SK-N-SH (cell line): ENCODE measurements at regions not wholly inside any gene's neighbourhood (a gene's known extent, or its start where the extent isn't known, plus 50 kb on each side); places are given as distances from the start of the nearest gene placed in this dataset.
A peak's percentile ranks its signal among the peaks of the same experiment; 100 is the strongest.

Source experiments
- CTCF ChIA-PET: fragments of 300-600, 350-600 bp; formaldehyde crosslinking; extraction: SDS; loops from one replicate; lab custom pipeline; 2021; lab: Yijun Ruan, JAX
- POLR2A ChIA-PET: fragments of 350-600 bp; sonication (Branson Sonifier 250); formaldehyde crosslinking; extraction: SDS; loops from one replicate; lab custom pipeline; 2020; ENCODE audit warnings: antibody characterized with exemption, inconsistent platforms; lab: Yijun Ruan, JAX
- DNase-seq: peaks from one replicate; pipeline ENCODE4 v3.0.0; 2012
- H2AFZ ChIP-seq: fragments of 200-600 bp; sonication (generic); 2 replicates; pipeline ENCODE4 v1.8.1; 2016; ENCODE audit warnings: antibody characterized with exemption, mild to moderate bottlenecking, low read depth
- H3F3A ChIP-seq: fragments of 200-600 bp; sonication (generic); replicated peaks from 2 replicates; pipeline ENCODE3; 2016; ENCODE audit warnings: antibody characterized with exemption, mild to moderate bottlenecking; ENCODE audit not compliant: insufficient read depth
- H3K27ac ChIP-seq, 2 experiments: fragments of 200-500 bp in 1 of 2; fragments of 200-600 bp in 1 of 2; sonication (Bioruptor generic) in 1 of 2; sonication (generic), shearing (Covaris generic) in 1 of 2; 2 replicates each; pipeline versions ENCODE4 v1.5.1 to v1.6.1; 2014 to 2016; ENCODE audit warnings: low read depth in 2 of 2, inconsistent platforms in 1 of 2, low read length in 1 of 2, mild to moderate bottlenecking in 1 of 2, mixed read lengths in 1 of 2
- H3K27me3 ChIP-seq: fragments of 200-600 bp; sonication (generic), shearing (Covaris generic); 2 replicates; pipeline ENCODE4 v1.6.1; 2016; ENCODE audit warnings: mixed run types; ENCODE audit not compliant: insufficient read depth
- H3K36me3 ChIP-seq, 2 experiments: fragments of 200-500 bp in 1 of 2; fragments of 200-600 bp in 1 of 2; sonication (Bioruptor generic) in 1 of 2; sonication (generic) in 1 of 2; replicated peaks in 1 of 2; 2 replicates each; pipeline versions ENCODE3 to v1.5.1; 2014 to 2016; ENCODE audit warnings: low read length in 1 of 2, mild to moderate bottlenecking in 1 of 2; ENCODE audit not compliant: insufficient read depth in 2 of 2, control insufficient read depth in 1 of 2
- H3K4me1 ChIP-seq, 2 experiments: fragments of 200-500 bp in 1 of 2; fragments of 200-600 bp in 1 of 2; sonication (Bioruptor generic) in 1 of 2; sonication (generic), shearing (Covaris generic) in 1 of 2; 2 replicates each; pipeline versions ENCODE4 v1.5.1 to v1.6.1; 2014 to 2016; ENCODE audit warnings: low read depth in 1 of 2, low read length in 1 of 2, mixed run types in 1 of 2; ENCODE audit not compliant: insufficient read depth in 2 of 2, control insufficient read depth in 1 of 2
- H3K4me2 ChIP-seq: fragments of 200-600 bp; sonication (generic), shearing (Covaris generic); 2 replicates; pipeline ENCODE4 v1.6.1; 2017; ENCODE audit warnings: mixed run types
- H3K4me3 ChIP-seq, 2 experiments: fragments of 200-500 bp in 1 of 2; fragments of 200-600 bp in 1 of 2; sonication (Bioruptor generic) in 1 of 2; sonication (generic), shearing (Covaris generic) in 1 of 2; 2 replicates each; pipeline versions ENCODE4 v1.5.1 to v1.8.1; 2014 to 2016; ENCODE audit warnings: low read depth in 2 of 2, inconsistent platforms in 1 of 2, low read length in 1 of 2, mild to moderate bottlenecking in 1 of 2, mixed read lengths in 1 of 2, moderate library complexity in 1 of 2
- H3K79me2 ChIP-seq: fragments of 200-600 bp; sonication (generic); 2 replicates; pipeline ENCODE4 v1.8.1; 2017; ENCODE audit warnings: mild to moderate bottlenecking; ENCODE audit not compliant: insufficient read depth
- H3K9ac ChIP-seq: fragments of 200-600 bp; sonication (generic); 2 replicates; pipeline ENCODE4 v1.6.1; 2017; ENCODE audit warnings: mixed run types
- H3K9me2 ChIP-seq: fragments of 200-600 bp; sonication (generic); 2 replicates; pipeline ENCODE4 v1.6.1; 2017; ENCODE audit warnings: mixed run types
- H3K9me3 ChIP-seq: fragments of 200-600 bp; sonication (generic); 2 replicates; pipeline ENCODE4 v1.6.1; 2017; ENCODE audit warnings: mixed run types, mild to moderate bottlenecking, moderate library complexity
- H4K20me1 ChIP-seq: fragments of 200-600 bp; sonication (generic); 2 replicates; pipeline ENCODE4 v1.6.1; 2017; ENCODE audit warnings: mild to moderate bottlenecking, mixed run types; ENCODE audit not compliant: insufficient read depth
- CHD2 ChIP-seq: fragments of 150-350 bp; IDR thresholded peaks from 2 replicates; pipeline ENCODE4 v1.6.1; 2018; ENCODE audit warnings: low read length; ENCODE audit not compliant: partially characterized antibody
- CTCF ChIP-seq: fragments of 200-600 bp; sonication (generic); IDR thresholded peaks from 2 replicates; pipeline ENCODE4 v1.6.1; 2017; ENCODE audit warnings: antibody characterized with exemption, mild to moderate bottlenecking, moderate library complexity
- EP300 ChIP-seq, 2 experiments: IDR thresholded peaks; 2 replicates each; pipeline versions ENCODE4 v1.4.0 to v1.6.1; 2012; ENCODE audit warnings: borderline replicate concordance in 1 of 2, low read depth in 1 of 2, low read length in 1 of 2
- GATA2 ChIP-seq: sonication (generic); formaldehyde crosslinking; IDR thresholded peaks from 2 replicates; pipeline ENCODE4 v1.5.0; 2020; ENCODE audit warnings: mild to moderate bottlenecking, missing genetic modification reagents
- MEF2A ChIP-seq: IDR thresholded peaks from 2 replicates; pipeline ENCODE4 v1.4.0; 2012; ENCODE audit warnings: low read depth, borderline replicate concordance
- NRF1 ChIP-seq: IDR thresholded peaks from 2 replicates; pipeline ENCODE4 v1.6.1; 2012; ENCODE audit warnings: low read depth, mild to moderate bottlenecking, low read length
- PBX3 ChIP-seq: IDR thresholded peaks from 2 replicates; pipeline ENCODE4; 2012
- RAD21 ChIP-seq: IDR thresholded peaks from 2 replicates; pipeline ENCODE4 v1.6.1; 2012; ENCODE audit warnings: mild to moderate bottlenecking, low read length
- RCOR1 ChIP-seq: fragments of 150-350 bp; IDR thresholded peaks from 2 replicates; pipeline ENCODE4 v1.6.1; 2017; ENCODE audit warnings: antibody characterized with exemption, low read length
- REST ChIP-seq: IDR thresholded peaks from 2 replicates; pipeline ENCODE4 v1.6.1; 2012; ENCODE audit warnings: mild to moderate bottlenecking, low read depth, low read length, moderate library complexity
- TAF1 ChIP-seq: IDR thresholded peaks from 2 replicates; pipeline ENCODE4 v1.6.1; 2012; ENCODE audit warnings: low read depth, mild to moderate bottlenecking, low read length, moderate library complexity, borderline replicate concordance
- USF1 ChIP-seq: IDR thresholded peaks from 2 replicates; pipeline ENCODE4 v1.4.0; 2012; ENCODE audit warnings: low read depth, borderline replicate concordance
- WGBS: methylation state at CpG from one replicate; pipeline ENCODE4 v1.1.6; 2017; ENCODE audit warnings: low lambda C conversion rate; 5-methylcytosine and 5-hydroxymethylcytosine counted together

- peak; percentile 1 for DNase-seq
- H3K4me2 ChIP-seq: no peak overlapping the region
- H2AFZ ChIP-seq: no peak overlapping the region
Observed at GRCh38 chr1:106721790-106722189, 334.7 kb upstream of the PRMT6 start.

GRCh38 chr1:106722466-106722865 lies 334.0 kb upstream of the PRMT6 start:
- 0% methylated on average over 1 of the region's 1 CpG for WGBS
- Histone ChIP-seq H3F3A (no peaks in the 10 kb centered on the region), H3K27ac (no peak overlapping the region), H3K36me3 (no peaks in the 10 kb centered on the region), H3K4me3 (no peak overlapping the region), H3K79me2 (no peaks in the 10 kb centered on the region), H3K9me3 (no peaks in the 10 kb centered on the region; the same call in 1 of the 2 replicates)
- DNase-seq: no peak
- no peak for TF ChIP-seq PBX3
- no peak for TF ChIP-seq REST
- TF ChIP-seq CTCF: no peak
- TF ChIP-seq TAF1: no peak
- no peak for TF ChIP-seq MEF2A
- no peak for TF ChIP-seq NRF1
- TF ChIP-seq USF1: no peak
- no peak for TF ChIP-seq RAD21
- TF ChIP-seq, all 33 proteins: peak for 0
- H3K9me2 ChIP-seq: no peaks in the 10 kb centered on the region
- POLR2A ChIA-PET: no interaction called here
- CTCF ChIA-PET: no interaction called here
- no peak overlapping the region for H3K9ac ChIP-seq
- H4K20me1 ChIP-seq: no peaks in the 10 kb centered on the region
- peaks cover 0 to 9% of the 10 kb centered on the region in 2 experiments; a peak in 2 of 4 replicates for H3K4me1 ChIP-seq
- H2AFZ ChIP-seq: no peak overlapping the region
- H3K4me2 ChIP-seq: no peak overlapping the region
- H3K27me3 ChIP-seq: no peaks in the 10 kb centered on the region

More at GRCh38 chr1:106721790-106722189, 334.7 kb upstream of the PRMT6 start:
- no peaks in the 10 kb centered on the region for H3K27me3 ChIP-seq
- no peaks in the 10 kb centered on the region for H3K36me3 ChIP-seq
- POLR2A ChIA-PET: no interaction called here
- no peaks in the 10 kb centered on the region for H4K20me1 ChIP-seq
- H3K27ac ChIP-seq: peak overlapping the region in 1 of 2 experiments; percentile 5; a peak in 2 of 4 replicates
- no peak overlapping the region for H3K4me3 ChIP-seq
- no peaks in the 10 kb centered on the region for H3F3A ChIP-seq
- H3K9me3 ChIP-seq: no peaks in the 10 kb centered on the region; the same call in 1 of the 2 replicates
- H3K9me2 ChIP-seq: no peaks in the 10 kb centered on the region
- no peak overlapping the region for H3K9ac ChIP-seq
- H3K4me1 ChIP-seq: peaks cover 0 to 9% of the 10 kb centered on the region in 2 experiments; a peak in 2 of 4 replicates
- TF ChIP-seq PBX3: no peak
- TF ChIP-seq EP300 (IDR thresholded peaks at IDR 0.05; ENCODE audit: borderline replicate concordance in 1 of 2, low read depth in 1 of 2, low read length in 1 of 2): peak in 1 of 2 experiments; percentile 40; a peak in 2 of 4 replicates
- peak; percentile 64 for TF ChIP-seq RCOR1
- no peak for TF ChIP-seq CHD2
- peak; percentile 48; the same call in 1 of the 2 replicates for TF ChIP-seq GATA2 (CRISPR knock-in tag)
- CTCF ChIA-PET: no interaction called here
- no peaks in the 10 kb centered on the region for H3K79me2 ChIP-seq
